PFSK-1 (cell line): ENCODE measurements at regions not wholly inside any gene's neighbourhood (a gene's known extent, or its start where the extent isn't known, plus 50 kb on each side); places are given as distances from the start of the nearest gene placed in this dataset.

Source experiments
- FOXP2 ChIP-seq: optimal IDR thresholded peaks from 2 replicates; pipeline ENCODE3; 2011; ENCODE audit warnings: borderline replicate concordance, control low read depth, inconsistent platforms; ENCODE audit not compliant: insufficient read depth; ENCODE audit errors: extremely low read length, extremely low read depth
- POLR2AphosphoS5 ChIP-seq: IDR thresholded peaks from 2 replicates; pipeline ENCODE4 v1.6.1; 2012; ENCODE audit warnings: low read depth, mild to moderate bottlenecking, control low read depth, low read length, moderate library complexity
- SIN3A ChIP-seq: IDR thresholded peaks from 2 replicates; pipeline ENCODE4 v1.6.1; 2012; ENCODE audit warnings: mild to moderate bottlenecking, low read length, moderate library complexity, borderline replicate concordance; ENCODE audit not compliant: insufficient read depth
- TAF1 ChIP-seq: IDR thresholded peaks from 2 replicates; pipeline ENCODE4 v1.6.1; 2012; ENCODE audit warnings: low read length, control low read depth, borderline replicate concordance; ENCODE audit not compliant: insufficient read depth
- TF ChIP-seq, protein P1 (sequence below), 2 experiments: IDR thresholded peaks; 2 replicates each; pipeline versions ENCODE4 v1.6.1 to v1.8.0; 2011 to 2012; ENCODE audit warnings: low read depth in 2 of 2, low read length in 2 of 2, control low read depth in 1 of 2, inconsistent platforms in 1 of 2, mild to moderate bottlenecking in 1 of 2, moderate library complexity in 1 of 2; ENCODE audit not compliant: insufficient read depth in 1 of 2

DNA sequence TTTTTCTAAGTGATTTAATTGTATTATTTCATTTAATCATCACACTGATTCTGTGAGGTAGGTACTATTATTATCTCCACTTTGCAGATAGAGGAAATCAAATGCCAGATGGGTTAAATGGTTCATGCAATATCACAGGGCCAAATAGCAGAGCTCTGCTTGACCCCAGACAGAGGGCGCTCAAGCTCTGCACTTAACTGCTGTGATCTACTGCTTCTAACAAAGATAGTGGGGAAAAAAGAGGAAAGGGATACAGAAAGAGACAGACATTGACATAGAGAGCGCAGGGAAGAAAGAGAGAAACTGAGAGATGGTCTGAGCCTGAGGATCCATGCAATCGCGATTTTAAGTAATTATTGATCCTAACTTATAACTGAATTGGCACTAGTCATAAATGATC, 279.1 kb upstream of the THRB start:
- TF ChIP-seq TAF1 = no peak
- TF ChIP-seq, protein P1, sequence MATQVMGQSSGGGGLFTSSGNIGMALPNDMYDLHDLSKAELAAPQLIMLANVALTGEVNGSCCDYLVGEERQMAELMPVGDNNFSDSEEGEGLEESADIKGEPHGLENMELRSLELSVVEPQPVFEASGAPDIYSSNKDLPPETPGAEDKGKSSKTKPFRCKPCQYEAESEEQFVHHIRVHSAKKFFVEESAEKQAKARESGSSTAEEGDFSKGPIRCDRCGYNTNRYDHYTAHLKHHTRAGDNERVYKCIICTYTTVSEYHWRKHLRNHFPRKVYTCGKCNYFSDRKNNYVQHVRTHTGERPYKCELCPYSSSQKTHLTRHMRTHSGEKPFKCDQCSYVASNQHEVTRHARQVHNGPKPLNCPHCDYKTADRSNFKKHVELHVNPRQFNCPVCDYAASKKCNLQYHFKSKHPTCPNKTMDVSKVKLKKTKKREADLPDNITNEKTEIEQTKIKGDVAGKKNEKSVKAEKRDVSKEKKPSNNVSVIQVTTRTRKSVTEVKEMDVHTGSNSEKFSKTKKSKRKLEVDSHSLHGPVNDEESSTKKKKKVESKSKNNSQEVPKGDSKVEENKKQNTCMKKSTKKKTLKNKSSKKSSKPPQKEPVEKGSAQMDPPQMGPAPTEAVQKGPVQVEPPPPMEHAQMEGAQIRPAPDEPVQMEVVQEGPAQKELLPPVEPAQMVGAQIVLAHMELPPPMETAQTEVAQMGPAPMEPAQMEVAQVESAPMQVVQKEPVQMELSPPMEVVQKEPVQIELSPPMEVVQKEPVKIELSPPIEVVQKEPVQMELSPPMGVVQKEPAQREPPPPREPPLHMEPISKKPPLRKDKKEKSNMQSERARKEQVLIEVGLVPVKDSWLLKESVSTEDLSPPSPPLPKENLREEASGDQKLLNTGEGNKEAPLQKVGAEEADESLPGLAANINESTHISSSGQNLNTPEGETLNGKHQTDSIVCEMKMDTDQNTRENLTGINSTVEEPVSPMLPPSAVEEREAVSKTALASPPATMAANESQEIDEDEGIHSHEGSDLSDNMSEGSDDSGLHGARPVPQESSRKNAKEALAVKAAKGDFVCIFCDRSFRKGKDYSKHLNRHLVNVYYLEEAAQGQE (IDR thresholded peaks at IDR 0.05; ENCODE audit: insufficient read depth in 1 of 2, low read depth in 2 of 2, low read length in 2 of 2) = no peak
- TF ChIP-seq FOXP2 = no peak
- no peak for TF ChIP-seq POLR2AphosphoS5
- TF ChIP-seq SIN3A = no peak

DNA sequence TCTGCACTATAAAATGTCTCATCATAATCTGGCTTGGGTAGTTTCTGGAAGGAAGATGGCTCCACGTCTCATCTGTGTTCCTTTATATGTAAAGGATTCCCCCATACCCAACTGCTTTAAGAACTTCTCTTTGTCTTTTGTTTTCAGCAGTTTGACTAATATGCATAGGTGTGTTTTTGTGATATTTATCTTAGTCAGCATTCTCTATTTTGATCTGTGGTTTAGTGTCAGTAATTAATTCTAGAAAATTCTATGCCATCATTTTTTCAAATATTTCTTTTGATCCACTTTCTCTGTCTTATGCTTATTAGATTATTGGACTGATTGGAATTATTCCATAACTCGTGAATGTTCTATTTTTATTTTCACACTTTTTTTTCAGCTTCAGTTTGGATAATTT, 286.3 kb upstream of the THRB start:
- TF ChIP-seq TAF1 = no peak
- TF ChIP-seq FOXP2 = no peak
- TF ChIP-seq POLR2AphosphoS5 = no peak
- TF ChIP-seq, protein P1 (IDR thresholded peaks at IDR 0.05; ENCODE audit: insufficient read depth in 1 of 2, low read depth in 2 of 2, low read length in 2 of 2) = no peak
- TF ChIP-seq SIN3A = no peak

DNA sequence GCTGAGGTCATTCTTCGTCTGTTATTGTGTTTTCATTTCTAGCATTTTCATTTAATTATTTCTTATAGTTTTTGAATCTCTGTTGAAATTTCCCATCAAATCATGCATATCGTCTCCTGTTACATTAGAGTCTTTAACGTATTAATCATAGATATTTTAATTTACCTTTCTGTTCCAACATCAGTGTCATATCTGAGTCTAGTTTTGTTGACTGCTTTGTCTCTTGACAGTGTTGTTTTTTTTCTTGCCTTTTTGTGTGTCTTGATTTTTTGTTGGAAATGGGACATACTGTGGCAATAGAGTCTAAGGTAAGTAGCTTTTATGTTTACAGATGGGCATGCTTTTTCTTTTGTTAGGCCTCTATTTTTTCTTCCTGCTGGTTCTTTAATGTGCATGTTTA, 286.8 kb upstream of the THRB start:
- TF ChIP-seq FOXP2 (no peak), POLR2AphosphoS5 (no peak), TAF1 (no peak), SIN3A (no peak)
- TF ChIP-seq, protein P1 (IDR thresholded peaks at IDR 0.05; ENCODE audit: insufficient read depth in 1 of 2, low read depth in 2 of 2, low read length in 2 of 2) = no peak

DNA sequence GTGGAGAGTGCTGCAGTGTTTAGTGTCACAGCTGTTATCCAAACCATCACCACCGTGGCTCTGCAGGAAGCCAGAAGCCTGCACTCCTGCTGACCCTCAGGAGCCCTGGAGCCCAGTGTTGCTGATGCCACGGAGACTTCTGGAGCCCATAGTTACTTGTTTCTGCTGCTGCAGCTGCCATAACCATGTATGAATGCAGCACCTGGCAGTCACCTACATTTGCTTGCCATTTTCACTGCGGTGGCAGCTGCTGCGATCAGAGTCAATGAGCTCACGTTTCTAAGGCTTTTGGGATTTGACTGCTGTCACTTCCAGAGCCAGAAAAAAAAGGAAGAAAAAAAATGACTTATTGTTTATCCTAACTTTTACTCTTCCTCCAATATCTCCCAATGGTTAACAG, 299.2 kb upstream of the THRB start:
- TF ChIP-seq, protein P1 (IDR thresholded peaks at IDR 0.05; ENCODE audit: insufficient read depth in 1 of 2, low read depth in 2 of 2, low read length in 2 of 2) = no peak
- TF ChIP-seq SIN3A = no peak
- no peak for TF ChIP-seq TAF1
- no peak for TF ChIP-seq FOXP2
- no peak for TF ChIP-seq POLR2AphosphoS5

DNA sequence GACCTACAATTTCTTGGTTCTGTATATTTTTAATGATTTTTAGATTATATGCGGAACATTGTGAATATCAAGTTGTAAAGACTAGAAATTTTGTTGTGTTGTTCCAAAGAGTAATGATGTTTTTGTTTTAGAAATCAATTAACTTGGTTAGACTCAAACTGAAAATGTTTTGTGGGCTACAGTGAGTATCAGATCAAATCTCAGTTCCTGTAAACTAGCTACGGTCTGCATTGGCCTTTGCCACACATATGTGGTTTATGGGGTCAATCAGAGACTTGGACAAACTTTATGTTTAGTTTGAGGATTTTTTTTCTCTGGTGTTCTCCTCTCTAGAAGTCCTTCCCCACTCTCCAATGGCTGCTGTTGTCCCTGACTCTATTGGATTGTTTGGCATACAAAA, 308.0 kb upstream of the THRB start:
- TF ChIP-seq FOXP2 (no peak), POLR2AphosphoS5 (no peak), TAF1 (no peak), SIN3A (no peak)
- TF ChIP-seq, protein P1 (IDR thresholded peaks at IDR 0.05; ENCODE audit: insufficient read depth in 1 of 2, low read depth in 2 of 2, low read length in 2 of 2) = no peak
